ENCODE measurements at regions not wholly inside any gene's neighbourhood (a gene's known extent, or its start where the extent isn't known, plus 50 kb on each side); places are given as distances from the start of the nearest gene placed in this dataset.

DNA sequence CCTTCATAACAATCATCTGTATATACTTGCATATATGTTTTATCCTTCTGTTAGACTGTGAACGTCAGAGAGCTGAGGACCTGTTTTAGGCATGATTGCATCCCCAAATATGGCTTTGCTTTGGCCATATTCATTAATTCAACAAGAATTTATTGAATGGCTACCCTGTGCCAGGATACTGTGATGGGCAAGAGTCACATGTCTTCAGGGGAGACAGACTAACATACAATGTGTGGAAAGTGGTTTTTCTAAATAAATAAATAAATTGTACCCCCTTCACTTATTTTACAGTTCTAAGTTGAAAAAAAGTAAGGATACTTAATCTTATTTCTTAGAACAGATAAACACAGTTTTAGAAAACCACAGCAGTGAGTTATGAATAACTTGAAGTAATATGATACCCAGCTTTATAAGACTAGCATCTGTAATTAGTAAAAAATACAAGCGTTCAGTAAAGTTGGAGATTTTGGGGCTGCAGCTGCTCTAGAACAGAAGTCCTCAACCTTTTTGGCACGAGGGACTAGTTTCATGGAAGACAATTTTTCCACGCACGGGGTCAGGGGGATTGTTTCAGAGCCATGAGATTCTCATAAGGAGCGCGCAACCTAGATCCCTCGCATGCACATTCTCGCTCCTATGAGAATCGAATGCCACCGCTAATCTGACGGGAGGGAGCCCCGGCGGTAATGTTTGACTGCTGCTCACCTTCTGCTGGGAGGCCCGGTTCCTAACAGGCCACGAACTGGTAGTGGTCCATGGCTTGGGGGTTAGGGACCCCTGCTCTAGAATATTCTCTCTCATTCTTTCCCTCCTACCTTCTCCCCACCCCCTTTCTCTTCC is 89.4 kb upstream of the MTPN start:
- Histone ChIP-seq H3K27ac (ENCODE audit: insufficient read depth, low read length) (no peak overlapping the region), H3K27me3 (ENCODE audit: control insufficient read depth, insufficient read depth, low read length) (no peaks in the 10 kb centered on the region; the same call in 1 of the 2 replicates), H3K9me1 (ENCODE audit: insufficient read depth, low read length) (no peaks in the 10 kb centered on the region), H3K79me1 (ENCODE audit: low read depth in 1 of 2, low read length in 2 of 2) (no peaks in the 10 kb centered on the region), H4K20me1 (ENCODE audit: insufficient read depth, low read length) (no peaks in the 10 kb centered on the region), H3K4me2 (ENCODE audit: low read depth, low read length) (no peak overlapping the region), H3K4me1 (ENCODE audit: control insufficient read depth, insufficient read depth, low read length) (no peaks in the 10 kb centered on the region), H4K8ac (ENCODE audit: low read depth in 2 of 2, low read length in 2 of 2) (no peak overlapping the region), H4K91ac (ENCODE audit: insufficient read depth, low read depth, low read length) (no peak overlapping the region), H2BK120ac (ENCODE audit: low read depth, low read length) (no peak overlapping the region), H2AK9ac (replicated peaks; ENCODE audit: low read depth, low read length, poor library complexity) (no peak overlapping the region), H3K9ac (ENCODE audit: low read depth, low read length) (no peak overlapping the region), H3K18ac (ENCODE audit: low read depth, low read length) (no peak overlapping the region), H2AFZ (replicated peaks; ENCODE audit: low read length, poor library complexity) (no peak overlapping the region), H3K23ac (ENCODE audit: low read depth, low read length) (no peak overlapping the region), H3K4me3 (ENCODE audit: insufficient read depth, low read depth, low read length) (no peak overlapping the region), H3K56ac (ENCODE audit: extremely low read depth, insufficient read depth, low read length) (no peak overlapping the region), H2BK20ac (ENCODE audit: low read depth, low read length) (no peak overlapping the region), H2BK5ac (ENCODE audit: low read depth, low read length, poor library complexity, severe bottlenecking) (no peak overlapping the region), H2BK15ac (ENCODE audit: low read depth, low read length) (no peak overlapping the region), H2AK5ac (ENCODE audit: low read depth, low read length) (no peak overlapping the region), H4K5ac (ENCODE audit: low read depth, low read length) (no peak overlapping the region), H3K14ac (replicated peaks; ENCODE audit: low read depth, low read length) (no peak overlapping the region), H3K4ac (ENCODE audit: low read depth, low read length) (no peak overlapping the region), H3K9me3 (ENCODE audit: control insufficient read depth, insufficient read depth, low read length) (no peaks in the 10 kb centered on the region), H3K36me3 (ENCODE audit: control insufficient read depth, insufficient read depth, low read length) (no peaks in the 10 kb centered on the region)
- intact Hi-C loops (cut with micrococcal nuclease) = no loop called here
- BruUV-seq (replicated peaks) = no TSS peak
- ATAC-seq (ENCODE audit: low read depth) = no peak
- WGBS, 2 experiments (ENCODE audit: extremely low coverage in 2 of 2, insufficient read length in 1 of 2) = 91% methylated on average over 9 of the region's 16 CpGs; no CpG with 5 or more reads in 1 of the 2 experiments
- TF ChIP-seq MAZ (IDR thresholded peaks at IDR 0.05; ENCODE audit: borderline replicate concordance, low read depth, low read length) = no peak
- TF ChIP-seq BHLHE40 (IDR thresholded peaks at IDR 0.05; ENCODE audit: low read depth, low read length) = no peak
- TF ChIP-seq RFX5 (IDR thresholded peaks at IDR 0.05; ENCODE audit: low read depth, low read length) = no peak
- TF ChIP-seq FOS (IDR thresholded peaks at IDR 0.05; ENCODE audit: low read depth, low read length) = no peak
- no peak for TF ChIP-seq RAD21 (IDR thresholded peaks at IDR 0.05; ENCODE audit: low read length)
- TF ChIP-seq, protein P1, sequence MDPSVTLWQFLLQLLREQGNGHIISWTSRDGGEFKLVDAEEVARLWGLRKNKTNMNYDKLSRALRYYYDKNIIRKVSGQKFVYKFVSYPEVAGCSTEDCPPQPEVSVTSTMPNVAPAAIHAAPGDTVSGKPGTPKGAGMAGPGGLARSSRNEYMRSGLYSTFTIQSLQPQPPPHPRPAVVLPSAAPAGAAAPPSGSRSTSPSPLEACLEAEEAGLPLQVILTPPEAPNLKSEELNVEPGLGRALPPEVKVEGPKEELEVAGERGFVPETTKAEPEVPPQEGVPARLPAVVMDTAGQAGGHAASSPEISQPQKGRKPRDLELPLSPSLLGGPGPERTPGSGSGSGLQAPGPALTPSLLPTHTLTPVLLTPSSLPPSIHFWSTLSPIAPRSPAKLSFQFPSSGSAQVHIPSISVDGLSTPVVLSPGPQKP (IDR thresholded peaks at IDR 0.05; ENCODE audit: borderline replicate concordance, low read depth, low read length) = no peak
- TF ChIP-seq CHD1 (IDR thresholded peaks at IDR 0.05; ENCODE audit: low read depth, low read length) = no peak
- no peak for TF ChIP-seq MAFK (IDR thresholded peaks at IDR 0.05; ENCODE audit: low read depth, low read length)
- no peak for TF ChIP-seq CTCF (conservative IDR thresholded peaks at IDR 0.05; ENCODE audit: low read depth, low read length)
- TF ChIP-seq CEBPB (IDR thresholded peaks at IDR 0.05; ENCODE audit: low read depth, low read length) = no peak
- no peak for TF ChIP-seq NFE2L2 (IDR thresholded peaks at IDR 0.05; ENCODE audit: low read depth, low read length)
- TF ChIP-seq SMC3 (IDR thresholded peaks at IDR 0.05; ENCODE audit: low read depth, low read length) = no peak
- no peak for TF ChIP-seq MXI1 (IDR thresholded peaks at IDR 0.05; ENCODE audit: borderline replicate concordance, low read depth, low read length)
- TF ChIP-seq RCOR1 (IDR thresholded peaks at IDR 0.05; ENCODE audit: insufficient replicate concordance, low read length) = no peak
- TF ChIP-seq POLR2A (IDR thresholded peaks at IDR 0.05; ENCODE audit: low read depth, low read length) = no peak
- TF ChIP-seq USF2 (IDR thresholded peaks at IDR 0.05; ENCODE audit: low read depth, low read length) = no peak
- ChIA-PET CTCF (no interaction called here), POLR2A (ENCODE audit: unreplicated experiment) (no interaction called here)
- DNase-seq = no peak
- dilution Hi-C loops (cut with HindIII; ENCODE audit: low sequenced_read_pairs, unreplicated experiment) = no loop called here
- in situ Hi-C loops (cut with MboI; ENCODE audit: low sequenced_read_pairs) = no loop called here
